ENCODE measurements at regions not wholly inside any gene's neighbourhood (a gene's known extent, or its start where the extent isn't known, plus 50 kb on each side); places are given as distances from the start of the nearest gene placed in this dataset.
A peak's percentile ranks its signal among the peaks of the same experiment; 100 is the strongest.

DNA sequence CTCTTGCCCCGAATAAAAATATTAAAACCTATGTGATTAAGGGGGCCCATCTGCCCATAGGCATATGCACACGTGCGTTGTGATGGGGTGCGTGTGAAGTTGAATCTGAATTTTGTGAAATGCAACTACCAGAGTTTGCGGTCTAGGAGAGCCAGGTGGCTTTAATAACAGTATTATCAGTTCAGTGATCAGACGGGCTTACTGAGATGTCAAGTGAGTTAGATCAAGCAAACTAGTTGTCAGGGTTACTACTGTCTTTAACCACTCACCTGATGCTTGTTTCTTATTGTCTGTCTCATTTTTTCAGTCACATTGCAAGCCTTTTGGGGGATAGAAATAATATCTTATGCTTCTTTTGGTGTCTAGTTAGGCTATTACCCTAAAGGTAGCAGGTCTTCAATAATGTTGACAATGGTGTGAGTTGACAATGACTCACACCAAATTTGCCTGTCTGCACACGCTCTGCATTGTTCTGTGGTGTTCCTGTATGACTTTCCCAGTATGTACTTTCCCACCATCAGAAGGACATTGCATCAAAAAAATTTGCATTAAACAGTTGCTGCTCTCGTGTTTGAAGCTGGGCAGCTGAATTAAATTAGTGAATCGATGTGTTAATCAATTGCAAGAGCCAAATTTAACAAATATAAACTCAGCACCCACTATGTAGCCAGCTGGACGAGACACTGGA is 103.1 kb upstream of the NAA20 start:
- H3K4me1 ChIP-seq (ENCODE audit: insufficient read depth, low read length) = peaks cover 23% of the 10 kb centered on the region
- no peaks in the 10 kb centered on the region for H3K36me3 ChIP-seq (replicated peaks in 1 of 2; ENCODE audit: control insufficient read depth in 1 of 2, insufficient read depth in 2 of 2, low read length in 2 of 2)
- DNase-seq (ENCODE audit: low spot score) (peak; percentile 47), ATAC-seq (no peak), FAIRE-seq (no peak)
- H3K4me3 ChIP-seq (replicated peaks in 1 of 3; ENCODE audit: insufficient read depth in 1 of 3, low read depth in 2 of 3, low read length in 3 of 3) = no peak overlapping the region
- ChIA-PET CTCF (ENCODE audit: low intra/inter-chr PET ratio, low total read pairs) (no interaction called here), POLR2A (no interaction called here)
- no peaks in the 10 kb centered on the region for H4K20me1 ChIP-seq (ENCODE audit: insufficient read depth, low read length)
- no peak overlapping the region for H2AFZ ChIP-seq (ENCODE audit: low read length)
- H3K79me2 ChIP-seq (ENCODE audit: insufficient read depth, low read length) = no peaks in the 10 kb centered on the region
- H3K9me3 ChIP-seq (ENCODE audit: low read length) = no peaks in the 10 kb centered on the region
- no peak overlapping the region for H3K4me2 ChIP-seq (ENCODE audit: low read depth, low read length)
- no TSS peak for BruUV-seq (replicated peaks)
- intact Hi-C loops (cut with micrococcal nuclease; ENCODE audit: unreplicated experiment) (no loop called here), in situ Hi-C loops (cut with HindIII; ENCODE audit: extremely low pct_ligation_motif_present, low pct_unique_long_range_greater_than_20kb) (no loop called here)
- H3K9ac ChIP-seq (ENCODE audit: insufficient read depth, low read depth, low read length) = no peak overlapping the region
- TF ChIP-seq FOXP1 (IDR thresholded peaks at IDR 0.05) (no peak), FOXP1 (CRISPR knock-in tag; IDR thresholded peaks at IDR 0.05) (peak; percentile 20; the same call in 1 of the 2 replicates), SOX5 (CRISPR knock-in tag; IDR thresholded peaks at IDR 0.05; ENCODE audit: borderline replicate concordance) (peak; percentile 88), CHCHD3 (CRISPR knock-in tag; IDR thresholded peaks at IDR 0.05) (no peak), ZNF234 (CRISPR knock-in tag; conservative IDR thresholded peaks at IDR 0.05) (no peak), FOSL2 (CRISPR knock-in tag; IDR thresholded peaks at IDR 0.05) (peak; percentile 83), SAP130 (CRISPR knock-in tag; IDR thresholded peaks at IDR 0.05; ENCODE audit: low read depth) (no peak), TBX3 (IDR thresholded peaks at IDR 0.05; ENCODE audit: borderline replicate concordance) (peak; percentile 70; the same call in 1 of the 2 replicates), RARA (CRISPR knock-in tag; IDR thresholded peaks at IDR 0.05) (peak; percentile 20; the same call in 1 of the 2 replicates), SOX13 (IDR thresholded peaks at IDR 0.05) (peak; percentile 84), SOX13 (CRISPR knock-in tag; conservative IDR thresholded peaks at IDR 0.05 in 1 of 2, IDR thresholded peaks at IDR 0.05 in 1 of 2) (peak in 1 of 2 experiments; percentile 85; a peak in 2 of 4 replicates), BHLHE40 (IDR thresholded peaks at IDR 0.05; ENCODE audit: low read length) (peak; percentile 80)
- TF ChIP-seq, protein P1, sequence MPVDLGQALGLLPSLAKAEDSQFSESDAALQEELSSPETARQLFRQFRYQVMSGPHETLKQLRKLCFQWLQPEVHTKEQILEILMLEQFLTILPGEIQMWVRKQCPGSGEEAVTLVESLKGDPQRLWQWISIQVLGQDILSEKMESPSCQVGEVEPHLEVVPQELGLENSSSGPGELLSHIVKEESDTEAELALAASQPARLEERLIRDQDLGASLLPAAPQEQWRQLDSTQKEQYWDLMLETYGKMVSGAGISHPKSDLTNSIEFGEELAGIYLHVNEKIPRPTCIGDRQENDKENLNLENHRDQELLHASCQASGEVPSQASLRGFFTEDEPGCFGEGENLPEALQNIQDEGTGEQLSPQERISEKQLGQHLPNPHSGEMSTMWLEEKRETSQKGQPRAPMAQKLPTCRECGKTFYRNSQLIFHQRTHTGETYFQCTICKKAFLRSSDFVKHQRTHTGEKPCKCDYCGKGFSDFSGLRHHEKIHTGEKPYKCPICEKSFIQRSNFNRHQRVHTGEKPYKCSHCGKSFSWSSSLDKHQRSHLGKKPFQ (CRISPR knock-in tag; IDR thresholded peaks at IDR 0.05; ENCODE audit: insufficient replicate concordance) = peak; percentile 74
- TF ChIP-seq, protein P2, sequence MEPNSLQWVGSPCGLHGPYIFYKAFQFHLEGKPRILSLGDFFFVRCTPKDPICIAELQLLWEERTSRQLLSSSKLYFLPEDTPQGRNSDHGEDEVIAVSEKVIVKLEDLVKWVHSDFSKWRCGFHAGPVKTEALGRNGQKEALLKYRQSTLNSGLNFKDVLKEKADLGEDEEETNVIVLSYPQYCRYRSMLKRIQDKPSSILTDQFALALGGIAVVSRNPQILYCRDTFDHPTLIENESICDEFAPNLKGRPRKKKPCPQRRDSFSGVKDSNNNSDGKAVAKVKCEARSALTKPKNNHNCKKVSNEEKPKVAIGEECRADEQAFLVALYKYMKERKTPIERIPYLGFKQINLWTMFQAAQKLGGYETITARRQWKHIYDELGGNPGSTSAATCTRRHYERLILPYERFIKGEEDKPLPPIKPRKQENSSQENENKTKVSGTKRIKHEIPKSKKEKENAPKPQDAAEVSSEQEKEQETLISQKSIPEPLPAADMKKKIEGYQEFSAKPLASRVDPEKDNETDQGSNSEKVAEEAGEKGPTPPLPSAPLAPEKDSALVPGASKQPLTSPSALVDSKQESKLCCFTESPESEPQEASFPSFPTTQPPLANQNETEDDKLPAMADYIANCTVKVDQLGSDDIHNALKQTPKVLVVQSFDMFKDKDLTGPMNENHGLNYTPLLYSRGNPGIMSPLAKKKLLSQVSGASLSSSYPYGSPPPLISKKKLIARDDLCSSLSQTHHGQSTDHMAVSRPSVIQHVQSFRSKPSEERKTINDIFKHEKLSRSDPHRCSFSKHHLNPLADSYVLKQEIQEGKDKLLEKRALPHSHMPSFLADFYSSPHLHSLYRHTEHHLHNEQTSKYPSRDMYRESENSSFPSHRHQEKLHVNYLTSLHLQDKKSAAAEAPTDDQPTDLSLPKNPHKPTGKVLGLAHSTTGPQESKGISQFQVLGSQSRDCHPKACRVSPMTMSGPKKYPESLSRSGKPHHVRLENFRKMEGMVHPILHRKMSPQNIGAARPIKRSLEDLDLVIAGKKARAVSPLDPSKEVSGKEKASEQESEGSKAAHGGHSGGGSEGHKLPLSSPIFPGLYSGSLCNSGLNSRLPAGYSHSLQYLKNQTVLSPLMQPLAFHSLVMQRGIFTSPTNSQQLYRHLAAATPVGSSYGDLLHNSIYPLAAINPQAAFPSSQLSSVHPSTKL (CRISPR knock-in tag; IDR thresholded peaks at IDR 0.05) = peak; percentile 27; the same call in 1 of the 2 replicates
- TF ChIP-seq, protein P3, sequence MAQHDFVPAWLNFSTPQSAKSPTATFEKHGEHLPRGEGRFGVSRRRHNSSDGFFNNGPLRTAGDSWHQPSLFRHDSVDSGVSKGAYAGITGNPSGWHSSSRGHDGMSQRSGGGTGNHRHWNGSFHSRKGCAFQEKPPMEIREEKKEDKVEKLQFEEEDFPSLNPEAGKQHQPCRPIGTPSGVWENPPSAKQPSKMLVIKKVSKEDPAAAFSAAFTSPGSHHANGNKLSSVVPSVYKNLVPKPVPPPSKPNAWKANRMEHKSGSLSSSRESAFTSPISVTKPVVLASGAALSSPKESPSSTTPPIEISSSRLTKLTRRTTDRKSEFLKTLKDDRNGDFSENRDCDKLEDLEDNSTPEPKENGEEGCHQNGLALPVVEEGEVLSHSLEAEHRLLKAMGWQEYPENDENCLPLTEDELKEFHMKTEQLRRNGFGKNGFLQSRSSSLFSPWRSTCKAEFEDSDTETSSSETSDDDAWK (CRISPR knock-in tag; IDR thresholded peaks at IDR 0.05) = no peak
- no peak overlapping the region for H3K27ac ChIP-seq (ENCODE audit: extremely low read length, insufficient read depth, low read length)
- 66% methylated on average over 10 of the region's 10 CpGs for WGBS (ENCODE audit: low lambda C conversion rate)
- peaks cover 2 to 16% of the 10 kb centered on the region in 2 experiments; a peak in 4 of 5 replicates for H3K27me3 ChIP-seq (ENCODE audit: control insufficient read depth in 1 of 2, insufficient read depth in 2 of 2, low read length in 2 of 2)

Measured in HepG2 (cell line).